ENCODE measurements at regions not wholly inside any gene's neighbourhood (a gene's known extent, or its start where the extent isn't known, plus 50 kb on each side); places are given as distances from the start of the nearest gene placed in this dataset.

DNA sequence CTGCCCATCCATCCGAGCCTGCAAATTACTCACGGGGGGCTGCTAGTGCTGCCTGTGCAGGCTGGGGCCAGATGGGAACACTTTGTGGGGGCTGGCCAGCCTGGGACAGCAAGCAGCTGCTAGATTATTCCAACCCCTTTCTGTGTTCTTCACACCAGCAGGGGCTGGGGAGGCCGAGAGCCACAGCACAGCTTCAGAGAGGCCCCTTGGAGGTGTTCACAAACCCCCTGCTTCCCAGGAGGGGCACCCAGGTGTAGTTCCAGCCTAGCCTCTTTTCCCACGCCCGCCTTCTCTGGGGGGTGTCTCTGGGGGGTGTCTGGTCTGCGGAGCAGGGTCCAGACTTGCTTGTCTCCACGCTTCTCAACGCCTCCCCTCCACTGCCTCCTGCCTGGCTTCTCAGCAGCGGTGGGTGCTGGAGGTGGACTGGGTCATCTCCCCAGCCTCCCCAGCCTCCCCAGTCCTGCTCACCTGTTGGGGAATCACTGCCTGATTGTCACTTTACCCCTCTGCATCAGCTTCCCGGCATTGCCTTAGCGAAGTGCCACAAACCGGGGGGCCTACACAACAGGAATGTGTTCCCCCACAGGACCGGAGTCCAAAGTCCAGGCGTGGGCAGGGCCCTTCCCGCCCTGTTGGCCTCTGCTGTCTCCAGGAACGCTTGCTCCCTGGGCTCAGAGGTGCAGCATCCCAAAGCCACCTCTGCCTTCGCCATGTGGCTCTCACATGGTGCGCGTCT, 74.0 kb upstream of the EN2 start:
- TF ChIP-seq, protein P1, sequence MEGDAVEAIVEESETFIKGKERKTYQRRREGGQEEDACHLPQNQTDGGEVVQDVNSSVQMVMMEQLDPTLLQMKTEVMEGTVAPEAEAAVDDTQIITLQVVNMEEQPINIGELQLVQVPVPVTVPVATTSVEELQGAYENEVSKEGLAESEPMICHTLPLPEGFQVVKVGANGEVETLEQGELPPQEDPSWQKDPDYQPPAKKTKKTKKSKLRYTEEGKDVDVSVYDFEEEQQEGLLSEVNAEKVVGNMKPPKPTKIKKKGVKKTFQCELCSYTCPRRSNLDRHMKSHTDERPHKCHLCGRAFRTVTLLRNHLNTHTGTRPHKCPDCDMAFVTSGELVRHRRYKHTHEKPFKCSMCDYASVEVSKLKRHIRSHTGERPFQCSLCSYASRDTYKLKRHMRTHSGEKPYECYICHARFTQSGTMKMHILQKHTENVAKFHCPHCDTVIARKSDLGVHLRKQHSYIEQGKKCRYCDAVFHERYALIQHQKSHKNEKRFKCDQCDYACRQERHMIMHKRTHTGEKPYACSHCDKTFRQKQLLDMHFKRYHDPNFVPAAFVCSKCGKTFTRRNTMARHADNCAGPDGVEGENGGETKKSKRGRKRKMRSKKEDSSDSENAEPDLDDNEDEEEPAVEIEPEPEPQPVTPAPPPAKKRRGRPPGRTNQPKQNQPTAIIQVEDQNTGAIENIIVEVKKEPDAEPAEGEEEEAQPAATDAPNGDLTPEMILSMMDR (IDR thresholded peaks at IDR 0.05; ENCODE audit: insufficient read depth, low read length, poor library complexity, severe bottlenecking) = no peak
- TF ChIP-seq EZH2phosphoT487 (conservative IDR thresholded peaks at IDR 0.05; ENCODE audit: low read length) = no peak

All from SU-DHL-6 (cell line).